ENCODE measurements at regions not wholly inside any gene's neighbourhood (a gene's known extent, or its start where the extent isn't known, plus 50 kb on each side); places are given as distances from the start of the nearest gene placed in this dataset.

DNA sequence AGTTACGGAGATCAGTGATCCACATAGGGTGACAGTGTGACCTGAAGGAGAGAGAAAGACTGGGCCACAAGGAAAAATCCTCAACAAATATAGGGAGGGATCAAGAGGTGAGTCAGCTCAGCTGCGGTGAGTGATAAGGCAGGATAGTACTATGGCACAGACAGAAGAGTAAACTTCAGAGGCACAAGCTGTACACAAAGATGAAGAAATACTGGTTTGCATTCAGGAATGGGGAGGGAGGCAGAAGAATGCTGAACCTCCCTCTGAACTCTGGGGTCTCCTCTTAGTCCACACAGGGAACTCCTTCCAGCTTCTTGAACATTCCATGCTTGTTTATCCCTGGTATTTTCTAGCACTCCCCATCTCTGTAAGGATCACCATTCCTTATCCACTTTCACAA is 162.7 kb downstream of the BARX2 start:
- Histone ChIP-seq H3K27ac (ENCODE audit: low read length) (no peak overlapping the region), H3K4me3 (ENCODE audit: low read length) (no peak overlapping the region), H3K9me3 (ENCODE audit: low read length) (no peaks in the 10 kb centered on the region), H3F3A (ENCODE audit: insufficient read depth, low read length, poor library complexity, severe bottlenecking) (no peaks in the 10 kb centered on the region), H3K79me2 (replicated peaks; ENCODE audit: insufficient read depth, low read length) (no peaks in the 10 kb centered on the region), H3K4me2 (ENCODE audit: low read length) (no peak overlapping the region), H3K27me3 (ENCODE audit: insufficient read depth, low read depth, low read length) (no peaks in the 10 kb centered on the region), H3K36me3 (ENCODE audit: insufficient read depth, low read length) (no peaks in the 10 kb centered on the region), H2AFZ (ENCODE audit: low read depth, low read length) (no peak overlapping the region), H3K9ac (ENCODE audit: low read length) (no peak overlapping the region), H3K9me2 (ENCODE audit: insufficient read depth, low read length) (no peaks in the 10 kb centered on the region), H4K20me1 (ENCODE audit: insufficient read depth) (no peaks in the 10 kb centered on the region)
- TF ChIP-seq POLR2AphosphoS5 (IDR thresholded peaks at IDR 0.05) = no peak
- no peak for TF ChIP-seq REST (IDR thresholded peaks at IDR 0.05; ENCODE audit: borderline replicate concordance)
- no peak for TF ChIP-seq MXI1 (conservative IDR thresholded peaks at IDR 0.05; ENCODE audit: poor library complexity, severe bottlenecking)
- no peak for TF ChIP-seq EP300 (conservative IDR thresholded peaks at IDR 0.05; ENCODE audit: poor library complexity, severe bottlenecking)
- TF ChIP-seq RAD21 (conservative IDR thresholded peaks at IDR 0.05) = no peak
- no peak for TF ChIP-seq EZH2 (IDR thresholded peaks at IDR 0.05; ENCODE audit: borderline replicate concordance, insufficient read depth, low read length, poor library complexity, severe bottlenecking)
- no peak for TF ChIP-seq TAF1 (IDR thresholded peaks at IDR 0.05; ENCODE audit: low read depth)

- Histone ChIP-seq H3K27me3 (ENCODE audit: insufficient read depth, low read depth, low read length) (no peaks in the 10 kb centered on the region), H3K9me3 (ENCODE audit: low read length) (no peaks in the 10 kb centered on the region), H3K79me2 (replicated peaks; ENCODE audit: insufficient read depth, low read length) (no peaks in the 10 kb centered on the region), H2AFZ (ENCODE audit: low read depth, low read length) (no peak overlapping the region), H4K20me1 (ENCODE audit: insufficient read depth) (no peaks in the 10 kb centered on the region), H3K9me2 (ENCODE audit: insufficient read depth, low read length) (no peaks in the 10 kb centered on the region), H3K9ac (ENCODE audit: low read length) (no peak overlapping the region), H3F3A (ENCODE audit: insufficient read depth, low read length, poor library complexity, severe bottlenecking) (no peaks in the 10 kb centered on the region), H3K27ac (ENCODE audit: low read length) (no peak overlapping the region), H3K4me3 (ENCODE audit: low read length) (no peak overlapping the region), H3K4me2 (ENCODE audit: low read length) (no peak overlapping the region), H3K36me3 (ENCODE audit: insufficient read depth, low read length) (no peaks in the 10 kb centered on the region)
- TF ChIP-seq RAD21 (conservative IDR thresholded peaks at IDR 0.05) (no peak), EZH2 (IDR thresholded peaks at IDR 0.05; ENCODE audit: borderline replicate concordance, insufficient read depth, low read length, poor library complexity, severe bottlenecking) (no peak), REST (IDR thresholded peaks at IDR 0.05; ENCODE audit: borderline replicate concordance) (no peak)
Measured at GRCh38 chr11:129543515-129544290, 168.1 kb downstream of the BARX2 start.
